ENCODE measurements at regions not wholly inside any gene's neighbourhood (a gene's known extent, or its start where the extent isn't known, plus 50 kb on each side); places are given as distances from the start of the nearest gene placed in this dataset.

DNA sequence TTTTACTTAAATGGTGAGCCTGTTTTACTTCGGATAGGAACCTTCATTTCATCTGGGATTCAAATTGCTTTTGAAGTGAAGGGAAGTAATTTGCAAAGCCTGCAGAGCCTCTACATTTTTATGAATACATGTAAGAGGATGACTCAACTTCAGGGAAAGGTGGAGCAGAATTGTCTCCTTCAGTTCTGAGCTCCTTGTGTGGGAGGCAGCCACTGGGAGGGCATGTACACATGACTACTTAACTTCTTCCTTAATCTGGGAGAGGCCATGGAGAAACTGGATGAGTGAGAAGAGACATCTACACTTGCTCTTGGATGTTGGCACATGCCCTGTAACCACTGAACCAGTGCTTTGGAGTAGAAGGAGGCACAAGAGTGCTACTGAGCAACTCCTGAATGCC is 145.1 kb upstream of the NRSN1 start:
- Mint-ChIP-seq H3K27ac (no peak overlapping the region), H3K27me3 (no peaks in the 10 kb centered on the region), H3K4me3 (no peak overlapping the region), H3K36me3 (no peaks in the 10 kb centered on the region), H3K9me3 (no peaks in the 10 kb centered on the region), H3K4me1 (no peaks in the 10 kb centered on the region)

DNA sequence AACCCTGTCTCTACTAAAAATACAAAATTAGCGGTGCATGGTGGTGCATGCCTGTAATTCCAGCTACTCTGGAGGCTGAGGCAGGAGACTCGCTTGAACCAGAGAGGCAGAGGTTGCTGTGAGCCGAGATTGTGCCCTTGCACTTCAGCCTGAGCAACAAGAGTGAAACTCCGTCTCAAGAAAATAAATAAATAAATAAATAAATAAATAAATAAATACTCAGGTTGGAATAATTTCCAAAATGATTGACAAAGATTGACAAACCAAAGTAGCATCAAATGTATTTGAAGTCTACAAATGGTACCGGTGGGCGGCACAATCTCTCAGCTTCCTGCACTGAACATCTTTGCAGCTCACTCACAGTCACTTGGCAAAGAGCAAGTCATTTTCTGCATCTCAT is 144.1 kb upstream of the NRSN1 start:
- no peaks in the 10 kb centered on the region for H3K36me3 Mint-ChIP-seq
- no peaks in the 10 kb centered on the region for H3K4me1 Mint-ChIP-seq
- H3K4me3 Mint-ChIP-seq: no peak overlapping the region
- no peaks in the 10 kb centered on the region for H3K9me3 Mint-ChIP-seq
- H3K27me3 Mint-ChIP-seq: no peaks in the 10 kb centered on the region
- no peak overlapping the region for H3K27ac Mint-ChIP-seq

DNA sequence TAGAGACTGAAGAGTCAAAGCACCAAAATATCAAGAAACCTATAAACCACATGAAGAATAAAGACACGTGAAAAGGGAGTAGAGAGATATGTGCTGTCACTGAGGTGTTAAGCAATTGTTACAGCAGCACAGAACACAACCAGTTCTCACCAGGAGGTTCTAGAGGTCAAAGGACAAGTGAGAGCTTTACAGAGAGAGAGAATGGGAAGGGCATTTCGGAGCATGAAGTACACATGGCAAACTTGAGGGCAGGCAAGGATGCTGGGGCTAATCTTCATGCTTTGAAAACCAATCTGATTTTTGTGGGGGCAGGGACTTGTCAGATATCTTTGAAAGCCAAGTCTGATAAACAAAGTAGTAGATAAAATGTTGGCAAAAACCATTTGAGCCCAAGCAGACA is 142.3 kb upstream of the NRSN1 start:
- Mint-ChIP-seq H3K4me3 (no peak overlapping the region), H3K4me1 (no peaks in the 10 kb centered on the region), H3K36me3 (no peaks in the 10 kb centered on the region), H3K27ac (no peak overlapping the region), H3K27me3 (no peaks in the 10 kb centered on the region), H3K9me3 (no peaks in the 10 kb centered on the region)

DNA sequence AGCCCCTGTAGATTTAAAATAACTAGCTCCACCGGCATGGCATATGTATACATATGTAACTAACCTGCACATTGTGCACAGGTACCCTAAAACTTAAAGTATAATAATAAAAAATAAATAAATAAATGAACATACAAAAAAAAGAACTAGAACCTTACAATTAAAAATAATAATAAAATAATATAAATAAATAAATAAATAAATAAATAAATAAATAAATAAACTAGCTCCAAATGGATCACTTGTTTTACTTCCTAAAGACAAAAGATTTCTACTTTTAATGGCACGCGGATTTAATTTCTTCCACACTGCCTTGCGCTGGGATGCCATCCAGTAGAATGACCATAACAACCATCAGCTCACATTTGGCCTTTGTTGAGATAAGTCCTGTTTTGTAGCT is 141.0 kb upstream of the NRSN1 start:
- Mint-ChIP-seq H3K9me3 (no peaks in the 10 kb centered on the region), H3K27ac (no peak overlapping the region), H3K4me3 (no peak overlapping the region), H3K27me3 (no peaks in the 10 kb centered on the region), H3K4me1 (no peaks in the 10 kb centered on the region), H3K36me3 (no peaks in the 10 kb centered on the region)

DNA sequence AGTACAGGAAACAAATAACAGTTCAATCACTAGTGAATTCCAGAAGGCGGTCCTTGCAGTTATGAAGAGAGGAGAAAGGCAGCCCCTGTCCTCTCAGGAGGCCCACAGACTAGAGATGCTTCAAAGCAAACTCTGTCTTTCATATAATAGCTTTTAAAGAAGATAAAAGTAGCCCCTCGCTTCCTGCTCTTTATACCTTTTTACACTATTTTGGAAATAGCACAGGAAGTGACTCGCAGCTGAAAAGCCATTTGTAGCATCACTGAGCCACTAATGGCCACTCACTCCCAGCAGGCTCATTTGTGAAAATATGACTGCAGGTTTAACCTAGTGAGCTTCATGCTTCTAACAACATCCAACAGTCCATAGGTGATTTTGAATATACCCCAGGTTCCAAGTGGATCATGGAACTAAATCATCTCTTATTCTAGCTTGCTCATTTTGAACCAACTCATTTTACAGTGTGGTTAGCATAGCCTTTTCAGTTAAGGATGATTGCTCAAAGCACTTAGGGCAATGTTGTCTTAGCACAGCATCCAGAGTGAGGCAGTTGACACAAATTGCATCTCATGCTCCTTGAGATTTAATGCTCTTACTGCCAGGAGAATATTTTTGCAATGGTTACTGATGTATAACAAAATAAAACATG is 136.0 kb upstream of the NRSN1 start:
- Mint-ChIP-seq H3K27me3 (peaks cover 2% of the 10 kb centered on the region), H3K9me3 (peaks cover 6% of the 10 kb centered on the region), H3K4me1 (no peaks in the 10 kb centered on the region), H3K27ac (no peak overlapping the region), H3K4me3 (no peak overlapping the region), H3K36me3 (no peaks in the 10 kb centered on the region)

DNA sequence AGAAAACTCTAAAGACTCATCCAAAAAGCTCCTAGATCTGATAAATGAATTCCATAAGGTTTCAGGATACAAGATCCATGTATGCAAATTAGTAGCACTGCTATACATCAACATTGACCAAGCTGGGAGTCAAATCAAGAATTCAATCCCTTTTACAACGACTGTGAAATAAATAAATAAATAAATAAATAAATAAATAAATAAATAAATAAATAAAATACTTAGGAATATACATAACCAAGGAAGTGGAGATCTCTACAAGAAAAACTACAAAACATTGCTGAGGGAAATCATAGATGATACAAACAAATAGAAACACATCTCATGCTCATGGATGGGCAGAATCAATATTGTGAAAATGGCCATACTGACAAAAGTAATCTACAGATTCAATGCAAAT is 132.0 kb upstream of the NRSN1 start:
- H3K27ac Mint-ChIP-seq: no peak overlapping the region
- no peaks in the 10 kb centered on the region for H3K36me3 Mint-ChIP-seq
- H3K27me3 Mint-ChIP-seq: peaks cover 2% of the 10 kb centered on the region

DNA sequence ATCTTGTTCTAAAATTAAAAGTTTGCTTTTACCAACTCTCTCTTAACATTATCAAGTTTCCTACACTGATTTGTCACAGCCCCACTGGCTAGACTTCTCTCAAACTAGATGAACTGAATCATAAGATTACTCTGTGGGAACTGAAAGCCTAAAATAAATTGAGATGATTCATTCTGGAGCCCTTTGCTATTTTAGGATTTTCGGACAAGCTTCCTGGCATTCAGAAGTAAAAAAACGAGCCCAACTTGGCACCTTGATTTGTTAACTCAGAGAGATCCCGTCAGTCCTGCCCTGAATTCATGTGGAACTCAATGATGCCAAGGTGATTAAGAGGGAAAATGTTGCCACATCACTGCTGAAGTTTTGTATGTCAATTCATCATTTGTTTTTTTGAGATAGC is 122.0 kb upstream of the NRSN1 start:
- Mint-ChIP-seq H3K27me3 (no peaks in the 10 kb centered on the region), H3K27ac (no peak overlapping the region), H3K36me3 (no peaks in the 10 kb centered on the region), H3K4me3 (no peak overlapping the region), H3K9me3 (no peaks in the 10 kb centered on the region), H3K4me1 (no peaks in the 10 kb centered on the region)

More for the DNA sequence above, 132.0 kb upstream of the NRSN1 start:
- H3K4me3 Mint-ChIP-seq: no peak overlapping the region
- peaks cover 6% of the 10 kb centered on the region for H3K9me3 Mint-ChIP-seq
- no peaks in the 10 kb centered on the region for H3K4me1 Mint-ChIP-seq

DNA sequence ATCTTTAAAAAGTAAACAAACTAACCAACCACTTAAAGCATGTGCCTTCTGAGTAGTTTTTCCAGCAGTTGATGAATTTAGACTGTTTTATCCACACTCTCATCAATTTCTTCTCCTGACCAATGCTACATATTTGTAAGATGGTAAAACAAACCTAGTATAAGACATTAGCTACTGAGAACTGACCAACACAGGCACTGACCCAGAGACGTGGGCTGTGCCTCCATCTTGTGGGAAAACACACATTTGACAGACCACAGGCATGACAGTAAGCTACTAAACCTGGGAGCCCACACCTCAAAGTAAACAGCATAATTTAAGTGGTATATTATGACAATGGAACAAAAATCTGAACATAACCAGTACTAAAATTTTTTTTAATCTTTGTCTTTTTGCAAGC is 121.4 kb upstream of the NRSN1 start:
- H3K27me3 Mint-ChIP-seq: no peaks in the 10 kb centered on the region

DNA sequence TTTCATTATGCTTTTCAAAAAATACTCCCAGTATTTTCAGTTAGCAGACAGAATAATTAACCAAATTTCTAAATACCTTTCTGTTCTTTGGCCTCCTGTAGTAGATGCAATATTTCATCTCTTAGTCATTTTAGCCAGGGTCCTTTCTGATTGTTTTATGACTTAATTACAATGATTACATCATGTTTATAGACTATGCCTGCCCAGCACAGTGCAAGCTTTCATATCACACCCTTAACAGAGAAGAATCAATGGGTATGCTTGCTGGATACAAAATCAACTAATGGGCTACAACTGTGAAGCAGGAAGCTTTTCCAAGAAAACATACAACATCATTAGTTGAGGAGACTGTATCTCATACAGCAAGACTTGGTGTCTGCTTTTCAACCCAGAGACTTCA is 119.8 kb upstream of the NRSN1 start:
- no peaks in the 10 kb centered on the region for H3K36me3 Mint-ChIP-seq
- no peak overlapping the region for H3K4me3 Mint-ChIP-seq
- H3K27ac Mint-ChIP-seq: no peak overlapping the region
- H3K27me3 Mint-ChIP-seq: no peaks in the 10 kb centered on the region
- peaks cover 2% of the 10 kb centered on the region for H3K9me3 Mint-ChIP-seq
- no peaks in the 10 kb centered on the region for H3K4me1 Mint-ChIP-seq

More for the DNA sequence above, 121.4 kb upstream of the NRSN1 start:
- no peak overlapping the region for H3K27ac Mint-ChIP-seq
- no peak overlapping the region for H3K4me3 Mint-ChIP-seq
- no peaks in the 10 kb centered on the region for H3K9me3 Mint-ChIP-seq
- H3K4me1 Mint-ChIP-seq: no peaks in the 10 kb centered on the region
- H3K36me3 Mint-ChIP-seq: no peaks in the 10 kb centered on the region

DNA sequence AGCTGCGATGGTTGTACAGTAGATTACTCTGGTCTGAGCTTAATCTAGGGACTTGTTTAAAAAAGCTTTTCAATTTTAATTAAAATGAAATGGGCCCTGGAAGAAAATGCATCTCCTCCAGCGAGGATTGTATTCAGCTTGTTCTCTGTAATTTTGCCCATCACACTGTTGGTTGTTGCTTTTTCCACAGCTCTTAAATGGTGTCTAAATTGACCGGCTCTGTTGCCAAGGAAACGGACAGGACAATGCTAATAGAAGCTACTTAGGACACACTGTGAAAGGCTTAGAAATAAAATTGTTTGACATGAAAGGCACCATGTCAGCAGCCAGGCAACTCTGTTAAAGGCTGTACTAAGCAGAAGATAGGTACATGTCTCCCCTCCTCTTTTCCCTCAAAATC is 116.7 kb upstream of the NRSN1 start:
- no peak overlapping the region for H3K27ac Mint-ChIP-seq

DNA sequence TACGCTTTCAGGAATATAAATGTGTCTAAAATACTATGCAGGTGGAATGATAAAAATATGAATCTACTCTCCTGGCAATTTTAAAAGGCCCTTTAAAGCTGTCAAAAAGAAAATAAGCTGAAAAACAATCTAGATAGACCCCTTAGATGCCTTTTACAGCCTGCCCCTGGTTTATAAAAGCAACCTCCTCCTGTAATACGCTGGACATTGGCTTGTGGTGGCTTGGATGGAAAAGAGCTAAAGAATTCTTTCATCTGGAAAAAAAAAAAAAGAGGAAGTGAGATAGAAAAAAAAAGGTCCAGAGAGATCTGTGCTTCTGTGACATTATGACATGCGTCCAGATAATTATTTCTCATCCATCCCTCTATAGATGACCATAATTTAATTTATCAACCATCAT is 115.9 kb upstream of the NRSN1 start:
- Mint-ChIP-seq H3K36me3 (no peaks in the 10 kb centered on the region), H3K9me3 (peaks cover 4% of the 10 kb centered on the region), H3K27ac (no peak overlapping the region), H3K27me3 (no peaks in the 10 kb centered on the region), H3K4me3 (no peak overlapping the region), H3K4me1 (no peaks in the 10 kb centered on the region)

More for the DNA sequence above, 116.7 kb upstream of the NRSN1 start:
- Mint-ChIP-seq H3K27me3 (no peaks in the 10 kb centered on the region), H3K9me3 (peaks cover 4% of the 10 kb centered on the region), H3K36me3 (no peaks in the 10 kb centered on the region), H3K4me3 (no peak overlapping the region), H3K4me1 (no peaks in the 10 kb centered on the region)

DNA sequence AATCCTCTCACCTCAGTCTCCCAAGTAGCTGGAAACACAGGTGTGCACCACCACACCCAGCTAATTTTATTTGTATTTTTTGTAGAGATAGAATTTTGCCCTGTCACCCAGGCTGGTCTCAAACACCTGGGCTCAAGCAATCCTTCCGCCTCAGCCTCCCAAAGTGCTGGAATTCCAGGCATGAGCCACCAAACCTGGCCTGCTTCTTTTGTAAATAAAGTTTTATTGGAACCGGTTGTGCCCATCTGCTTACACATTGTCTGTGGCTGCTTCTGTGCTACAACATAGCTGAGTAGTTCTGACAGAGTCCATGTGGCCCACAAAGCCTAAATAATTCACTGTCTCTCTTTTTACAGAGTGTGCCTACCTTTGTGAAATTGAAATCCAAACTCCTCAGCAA is 109.7 kb upstream of the NRSN1 start:
- H3K27me3 Mint-ChIP-seq: peaks cover 2% of the 10 kb centered on the region
- no peaks in the 10 kb centered on the region for H3K36me3 Mint-ChIP-seq
- H3K4me1 Mint-ChIP-seq: no peaks in the 10 kb centered on the region
- H3K4me3 Mint-ChIP-seq: no peak overlapping the region
- H3K9me3 Mint-ChIP-seq: peaks cover 2% of the 10 kb centered on the region
- no peak overlapping the region for H3K27ac Mint-ChIP-seq

DNA sequence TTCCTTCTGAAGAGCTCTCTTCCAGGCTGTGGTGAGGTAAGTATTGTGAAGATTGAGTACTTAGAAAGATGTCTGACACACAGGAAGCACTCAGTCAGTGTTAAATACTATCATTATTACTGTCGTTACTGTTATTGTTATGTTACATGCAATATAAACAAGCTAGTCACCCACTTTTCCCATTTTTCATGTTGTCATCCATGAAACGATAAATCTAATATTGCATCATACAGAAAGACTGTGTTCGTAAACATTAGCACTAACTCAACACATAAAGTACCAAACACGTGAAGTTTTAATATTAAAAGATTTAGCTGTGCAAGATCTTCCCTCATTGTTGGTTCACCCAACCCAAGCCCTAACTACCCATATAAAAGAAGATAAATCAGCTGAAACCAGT is 109.2 kb upstream of the NRSN1 start:
- Mint-ChIP-seq H3K27ac (no peak overlapping the region), H3K4me3 (no peak overlapping the region), H3K36me3 (no peaks in the 10 kb centered on the region), H3K27me3 (peaks cover 4% of the 10 kb centered on the region), H3K4me1 (no peaks in the 10 kb centered on the region), H3K9me3 (no peaks in the 10 kb centered on the region)

DNA sequence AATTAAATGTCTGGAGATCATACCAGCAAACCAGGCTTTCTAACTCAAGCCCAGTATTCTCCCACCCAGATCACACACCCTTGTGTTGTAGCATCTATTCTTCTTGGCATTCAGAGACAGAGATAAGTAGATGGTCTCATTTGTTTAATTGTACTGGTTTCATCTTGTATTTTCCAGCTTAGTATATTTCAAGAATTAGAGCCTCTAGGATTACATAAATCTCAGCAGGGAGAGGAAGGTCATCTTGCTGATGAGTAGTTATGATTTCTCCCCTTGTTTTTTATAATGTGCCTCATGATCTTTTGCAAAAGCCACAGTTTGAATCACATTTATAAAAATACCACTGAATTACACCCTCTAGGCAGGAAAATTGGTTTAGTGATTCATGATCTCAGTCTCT is 106.6 kb upstream of the NRSN1 start:
- no peaks in the 10 kb centered on the region for H3K9me3 Mint-ChIP-seq
- no peaks in the 10 kb centered on the region for H3K36me3 Mint-ChIP-seq
- H3K4me3 Mint-ChIP-seq: no peak overlapping the region

DNA sequence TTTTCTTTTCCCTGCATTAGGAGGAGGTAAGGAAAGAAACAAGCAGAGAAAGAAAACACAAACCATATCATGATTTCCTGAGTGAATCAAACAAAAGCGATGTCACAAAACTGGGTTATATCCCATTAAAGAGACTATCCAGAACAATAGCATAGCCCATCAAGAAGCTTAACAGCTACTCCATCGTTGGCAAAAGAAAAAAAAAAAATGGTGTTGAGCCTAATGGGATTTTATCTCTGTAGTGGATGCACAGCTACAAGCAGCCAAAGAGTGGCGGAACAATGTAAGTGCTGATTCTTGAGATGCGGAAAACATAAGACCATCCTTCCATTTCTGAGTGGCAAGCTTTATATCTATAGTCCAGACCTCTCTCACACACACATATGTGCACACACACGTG is 106.2 kb upstream of the NRSN1 start:
- H3K4me1 Mint-ChIP-seq: no peaks in the 10 kb centered on the region
- no peaks in the 10 kb centered on the region for H3K36me3 Mint-ChIP-seq
- H3K9me3 Mint-ChIP-seq: no peaks in the 10 kb centered on the region
- H3K27ac Mint-ChIP-seq: no peak overlapping the region
- H3K27me3 Mint-ChIP-seq: peaks cover 6% of the 10 kb centered on the region
- no peak overlapping the region for H3K4me3 Mint-ChIP-seq

More for the DNA sequence above, 106.6 kb upstream of the NRSN1 start:
- peaks cover 6% of the 10 kb centered on the region for H3K27me3 Mint-ChIP-seq
- H3K4me1 Mint-ChIP-seq: no peaks in the 10 kb centered on the region
- no peak overlapping the region for H3K27ac Mint-ChIP-seq

DNA sequence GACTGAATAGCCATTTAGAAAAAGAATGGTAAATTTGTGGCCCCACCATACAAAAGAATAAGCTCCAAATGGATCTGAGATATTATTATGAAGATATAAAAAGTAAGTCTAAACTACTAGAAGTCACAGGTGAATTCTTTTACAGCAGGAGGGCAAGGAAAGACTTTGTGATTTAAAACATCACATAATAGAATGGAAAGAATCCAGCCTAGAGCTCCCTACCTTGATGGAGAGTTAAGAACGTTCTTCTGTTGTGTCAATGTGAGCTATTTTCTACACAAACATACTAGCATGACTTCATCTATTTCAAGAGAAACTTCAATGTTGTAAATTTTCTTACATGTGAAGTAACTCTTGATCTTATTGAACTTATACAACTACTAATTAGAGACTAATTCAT is 100.0 kb upstream of the NRSN1 start:
- H3K36me3 Mint-ChIP-seq: no peaks in the 10 kb centered on the region
- H3K4me3 Mint-ChIP-seq: no peak overlapping the region
- peaks cover 4% of the 10 kb centered on the region for H3K27me3 Mint-ChIP-seq
- peaks cover 28% of the 10 kb centered on the region for H3K9me3 Mint-ChIP-seq
- no peak overlapping the region for H3K27ac Mint-ChIP-seq
- no peaks in the 10 kb centered on the region for H3K4me1 Mint-ChIP-seq

DNA sequence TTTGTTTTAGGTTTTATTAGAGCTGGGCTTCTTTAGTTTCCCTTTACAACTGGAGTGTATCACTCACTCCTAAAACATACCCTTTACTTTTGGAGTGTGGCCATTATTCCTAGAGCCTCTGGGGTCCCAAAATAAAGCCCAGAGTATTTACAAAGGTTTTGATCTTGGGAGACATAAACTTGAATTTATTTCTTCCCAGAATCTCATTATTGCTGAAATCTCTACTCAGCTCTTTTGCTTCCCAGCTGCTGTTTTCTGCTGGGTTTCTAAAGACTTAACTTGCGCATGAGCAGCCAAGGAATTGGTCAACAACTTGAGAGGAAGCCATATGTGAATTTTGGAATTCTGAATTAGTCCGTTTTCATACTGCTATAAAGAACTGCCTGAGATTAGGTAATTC is 94.5 kb upstream of the NRSN1 start:
- no peaks in the 10 kb centered on the region for H3K4me1 Mint-ChIP-seq
- H3K9me3 Mint-ChIP-seq: peaks cover 42% of the 10 kb centered on the region
- no peak overlapping the region for H3K4me3 Mint-ChIP-seq
- H3K36me3 Mint-ChIP-seq: no peaks in the 10 kb centered on the region
- no peaks in the 10 kb centered on the region for H3K27me3 Mint-ChIP-seq
- H3K27ac Mint-ChIP-seq: no peak overlapping the region

Data from activated naive CD4-positive, alpha-beta T cell treated with anti-CD3 and anti-CD28 coated beads, Interleukin-2, amount 50 U/mL, for 24 hours (primary cell).